ENCODE measurements at regions not wholly inside any gene's neighbourhood (a gene's known extent, or its start where the extent isn't known, plus 50 kb on each side); places are given as distances from the start of the nearest gene placed in this dataset.

- Histone ChIP-seq H3K79me2 (ENCODE audit: control insufficient read depth, insufficient read depth, low read length) (no peaks in the 10 kb centered on the region), H2AFZ (ENCODE audit: control insufficient read depth, low read depth, low read length) (no peak overlapping the region), H3K27ac (ENCODE audit: control insufficient read depth, insufficient read depth) (no peak overlapping the region), H3K4me1 (ENCODE audit: control insufficient read depth, insufficient read depth, low read length) (no peaks in the 10 kb centered on the region), H3K9ac (ENCODE audit: control insufficient read depth, insufficient read depth, low read length) (no peak overlapping the region), H3K36me3 (ENCODE audit: control insufficient read depth in 2 of 2, insufficient read depth in 2 of 2, low read length in 1 of 2) (no peaks in the 10 kb centered on the region), H3K4me3 (no peak overlapping the region), H3K4me2 (ENCODE audit: control insufficient read depth, insufficient read depth) (no peak overlapping the region), H3K27me3 (replicated peaks in 1 of 2; ENCODE audit: control insufficient read depth in 2 of 2, insufficient read depth in 2 of 2, low read length in 1 of 2) (no peaks in the 10 kb centered on the region), H4K20me1 (ENCODE audit: control insufficient read depth, insufficient read depth) (no peaks in the 10 kb centered on the region), H3K9me3 (replicated peaks; ENCODE audit: control insufficient read depth, insufficient read depth, low read length) (no peaks in the 10 kb centered on the region)
- POLR2A ChIA-PET, result no interaction called here
- SMC1A ChIA-PET (ENCODE audit: uncharacterized antibody, unreplicated experiment), result interaction anchor here (0.8 to 1.3 kb wide), 2 partner anchors 183 to 418 kb away, joined by 3 to 4 read pairs; no protein-coding TSS in a partner anchor
- RAD21 ChIA-PET (ENCODE audit: unreplicated experiment), result interaction anchor here (0.6 to 1.0 kb wide), 2 partner anchors 182 to 714 kb away, joined by 3 to 4 read pairs; no protein-coding TSS in a partner anchor
- in situ Hi-C loops (cut with MboI) (no loop called here), intact Hi-C loops (cut with micrococcal nuclease; ENCODE audit: unreplicated experiment) (loop anchor here (5.0 to 10.0 kb wide), 3 partner anchors 230 to 508 kb away; no protein-coding TSS in a partner anchor)
- ATAC-seq (peak; percentile 76), FAIRE-seq (peak; percentile 31), DNase-seq (ENCODE audit: low read depth, low spot score) (peak; percentile 2)
- BruUV-seq (replicated peaks), result no TSS peak
- CTCF ChIA-PET, result interaction anchor here (0.8 to 2.7 kb wide), 13 partner anchors 9 to 1412 kb away, joined by 3 to 8 read pairs (median 5); no protein-coding TSS in a partner anchor
- 40% methylated on average over 4 of the region's 4 CpGs for WGBS (ENCODE audit: insufficient coverage, insufficient replicate concordance, low lambda C conversion rate, missing lambda C conversion rate)
- peak; percentile 83 for TF ChIP-seq RAD21 (IDR thresholded peaks at IDR 0.05; ENCODE audit: insufficient read depth, low read depth, low read length)
- peak; percentile 79 for TF ChIP-seq SMC3 (IDR thresholded peaks at IDR 0.05; ENCODE audit: borderline replicate concordance, low read length)
- TF ChIP-seq CTCF (IDR thresholded peaks at IDR 0.05 in 2 of 3, conservative IDR thresholded peaks at IDR 0.05 in 1 of 3; ENCODE audit: control insufficient read depth in 2 of 3, extremely low read depth in 1 of 3, insufficient read depth in 1 of 3, low read depth in 3 of 3, low read length in 3 of 3), result peak; percentile 60 to 77 (median 68); a peak in 5 of 6 replicates
- no peak for TF ChIP-seq ZBTB11 (CRISPR knock-in tag; IDR thresholded peaks at IDR 0.05)
These were observed 844.2 kb downstream of the RAPGEF2 start for GRCh38 chr4:159946983-159947615.
